ENCODE measurements at regions not wholly inside any gene's neighbourhood (a gene's known extent, or its start where the extent isn't known, plus 50 kb on each side); places are given as distances from the start of the nearest gene placed in this dataset.

- no peak for DNase-seq (ENCODE audit: low spot score)
Measured at GRCh38 chr6:44608175-44608574, 220.7 kb downstream of the CDC5L start.

- no peak for DNase-seq (ENCODE audit: low spot score)
Measured at GRCh38 chr6:44609051-44609612, 221.6 kb downstream of the CDC5L start.

GRCh38 chr6:44614396-44614795 lies 226.9 kb downstream of the CDC5L start:
- DNase-seq (ENCODE audit: low spot score): no peak

GRCh38 chr6:44615621-44616020 lies 228.1 kb downstream of the CDC5L start:
- DNase-seq (ENCODE audit: low spot score): no peak

- no peak for DNase-seq (ENCODE audit: low spot score)
Measured at GRCh38 chr6:44617416-44617815, 229.9 kb downstream of the CDC5L start.

GRCh38 chr6:44618371-44618770 lies 230.9 kb downstream of the CDC5L start:
- no peak for DNase-seq (ENCODE audit: low spot score)

GRCh38 chr6:44620922-44621321 lies 233.4 kb downstream of the CDC5L start:
- no peak for DNase-seq (ENCODE audit: low spot score)

- no peak for DNase-seq (ENCODE audit: low spot score)
Measured at GRCh38 chr6:44621846-44622245, 234.3 kb downstream of the CDC5L start.

- no peak for DNase-seq (ENCODE audit: low spot score)
Measured at GRCh38 chr6:44622555-44622954, 235.0 kb downstream of the CDC5L start.

- DNase-seq (ENCODE audit: low spot score): no peak
Measured at GRCh38 chr6:44622956-44623355, 235.4 kb downstream of the CDC5L start.

GRCh38 chr6:44624226-44624625 lies 236.7 kb downstream of the CDC5L start:
- no peak for DNase-seq (ENCODE audit: low spot score)

GRCh38 chr6:44624936-44625573 lies 237.5 kb downstream of the CDC5L start:
- DNase-seq (ENCODE audit: low spot score): no peak

GRCh38 chr6:44625996-44626395 lies 238.5 kb downstream of the CDC5L start:
- no peak for DNase-seq (ENCODE audit: low spot score)

GRCh38 chr6:44626616-44627015 lies 239.1 kb downstream of the CDC5L start:
- DNase-seq (ENCODE audit: low spot score): no peak

GRCh38 chr6:44627091-44627882 lies 239.8 kb downstream of the CDC5L start:
- no peak for DNase-seq (ENCODE audit: low spot score)

- no peak for DNase-seq (ENCODE audit: low spot score)
Measured at GRCh38 chr6:44627883-44628271, 240.4 kb downstream of the CDC5L start.

GRCh38 chr6:44628347-44628746 lies 240.8 kb downstream of the CDC5L start:
- DNase-seq (ENCODE audit: low spot score): no peak

GRCh38 chr6:44629636-44630035 lies 242.1 kb downstream of the CDC5L start:
- DNase-seq (ENCODE audit: low spot score): no peak

GRCh38 chr6:44630125-44631028 lies 242.9 kb downstream of the CDC5L start:
- no peak for DNase-seq (ENCODE audit: low spot score)

GRCh38 chr6:44631968-44632367 lies 244.5 kb downstream of the CDC5L start:
- no peak for DNase-seq (ENCODE audit: low spot score)

- no peak for DNase-seq (ENCODE audit: low spot score)
Measured at GRCh38 chr6:44634321-44634720, 246.8 kb downstream of the CDC5L start.

- no peak for DNase-seq (ENCODE audit: low spot score)
Measured at GRCh38 chr6:44635486-44635885, 248.0 kb downstream of the CDC5L start.

All from CD4-positive, alpha-beta T cell treated with Interleukin-6 at 100 ng/mL for 8 hours (primary cell).